Naive B cell (primary cell): ENCODE measurements at regions not wholly inside any gene's neighbourhood (a gene's known extent, or its start where the extent isn't known, plus 50 kb on each side); places are given as distances from the start of the nearest gene placed in this dataset.
A peak's percentile ranks its signal among the peaks of the same experiment; 100 is the strongest.

Source experiments
- ATAC-seq, 2 donors: fragments of 150-1000 bp; cut with Tn5 transposase; 2 replicates each; pipeline ENCODE4 v1.10.0; 2021; ENCODE audit warnings: low read depth in 2 of 2, mild to moderate bottlenecking in 2 of 2, moderate library complexity in 2 of 2
- DNase-seq: peaks from one replicate; pipeline ENCODE4 v3.0.0; 2022
- H3K27ac Mint-ChIP-seq, 6 donors: one replicate each; pipeline ENCODE4 v1.8.0; 2020 to 2022; ENCODE audit warnings: mild to moderate bottlenecking in 6 of 6, mixed read lengths in 6 of 6, moderate library complexity in 5 of 6, inconsistent platforms in 2 of 6
- H3K27me3 Mint-ChIP-seq, 3 donors: one replicate each; pipeline ENCODE4 v1.8.0; 2021 to 2022; ENCODE audit warnings: mixed read lengths in 3 of 3, mild to moderate bottlenecking in 1 of 3
- H3K36me3 Mint-ChIP-seq, 2 donors: one replicate each; pipeline ENCODE4 v1.8.0; 2020 to 2022; ENCODE audit warnings: mixed read lengths in 2 of 2, inconsistent platforms in 1 of 2, mild to moderate bottlenecking in 1 of 2
- H3K4me1 Mint-ChIP-seq, 3 donors: one replicate each; pipeline ENCODE4 v1.8.0; 2020 to 2022; ENCODE audit warnings: mixed read lengths in 3 of 3, inconsistent platforms in 1 of 3, mild to moderate bottlenecking in 1 of 3, moderate library complexity in 1 of 3
- H3K4me3 Mint-ChIP-seq, 8 donors: one replicate each; pipeline ENCODE4 v1.8.0; 2020 to 2022; ENCODE audit warnings: mild to moderate bottlenecking in 8 of 8, mixed read lengths in 8 of 8, moderate library complexity in 8 of 8, inconsistent platforms in 2 of 8
- H3K9me3 Mint-ChIP-seq, 7 donors: one replicate each; pipeline ENCODE4 v1.8.0; 2020 to 2022; ENCODE audit warnings: mixed read lengths in 7 of 7, mild to moderate bottlenecking in 5 of 7, inconsistent platforms in 2 of 7, moderate library complexity in 1 of 7

DNA sequence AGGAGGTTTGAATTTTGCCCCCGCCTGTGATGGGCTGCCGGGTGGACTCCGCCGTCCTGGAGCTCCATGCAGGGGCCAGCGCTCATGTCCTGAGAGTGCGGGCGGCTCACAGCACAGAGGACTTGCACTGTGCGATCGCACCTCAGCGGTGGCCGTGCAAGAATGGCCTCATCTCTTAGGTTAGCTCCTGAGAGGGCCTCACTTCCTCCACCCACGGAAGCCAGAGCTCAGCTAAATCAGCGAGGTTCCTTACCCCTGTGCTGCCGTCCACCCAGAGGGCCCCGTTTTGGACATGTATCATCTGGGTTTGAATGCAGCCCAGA is 72.0 kb upstream of the PCSK6 start:
- Mint-ChIP-seq H3K36me3 (no peaks in the 10 kb centered on the region), H3K9me3 (peaks cover 0 to 4% (median 0%) of the 10 kb centered on the region in 7 donors), H3K27ac (no peak overlapping the region), H3K4me3 (no peak overlapping the region), H3K27me3 (peaks cover 20 to 56% (median 38%) of the 10 kb centered on the region in 3 donors), H3K4me1 (peaks cover 0 to 6% (median 0%) of the 10 kb centered on the region in 3 donors)
- ATAC-seq (no peak), DNase-seq (no peak)

DNA sequence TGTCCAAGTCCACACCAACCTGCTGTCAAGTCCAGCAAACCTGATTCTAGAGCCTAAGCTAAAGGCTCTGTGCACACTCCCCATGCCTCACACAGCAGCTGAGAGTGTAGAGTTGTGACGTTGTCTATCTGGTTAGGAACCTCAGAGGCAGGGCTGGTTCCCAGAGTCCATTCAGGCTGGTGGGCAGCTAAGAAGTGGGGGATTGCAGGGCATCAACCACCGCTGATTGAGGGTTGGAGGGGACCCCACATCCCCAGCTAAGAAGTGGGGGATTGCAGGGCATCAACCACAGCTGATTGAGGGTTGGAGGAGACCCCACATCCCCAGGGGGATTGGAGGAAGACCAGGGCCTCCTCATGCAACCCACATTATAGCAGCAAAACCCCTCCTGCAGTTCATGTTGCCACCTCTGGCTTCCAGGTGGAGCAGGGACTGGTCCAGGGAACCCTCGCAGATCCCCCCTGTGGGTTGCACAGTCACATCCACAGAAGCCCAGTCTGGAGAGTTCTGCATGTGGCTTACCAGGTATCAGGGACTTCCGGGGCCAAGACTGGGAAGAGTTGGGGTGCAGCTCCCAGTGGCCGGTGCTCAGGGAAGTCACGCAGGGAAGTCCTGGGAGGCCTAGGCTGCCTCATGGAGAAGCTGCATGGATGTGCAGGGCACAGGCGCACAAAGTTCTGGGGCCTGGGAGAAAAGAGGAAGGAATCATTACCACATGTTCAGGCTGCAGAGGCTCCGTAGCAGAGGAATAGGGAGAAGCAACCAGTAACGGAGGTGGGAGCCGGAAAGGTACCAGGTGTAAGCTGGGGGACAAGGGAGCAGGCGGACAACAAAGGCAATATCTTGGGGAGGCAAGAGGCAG is 71.4 kb upstream of the PCSK6 start:
- no peak for ATAC-seq
- Mint-ChIP-seq H3K4me3 (no peak overlapping the region), H3K4me1 (peaks cover 0 to 6% (median 0%) of the 10 kb centered on the region in 3 donors), H3K27me3 (peaks cover 23 to 60% (median 38%) of the 10 kb centered on the region in 3 donors), H3K9me3 (peaks cover 0 to 4% (median 0%) of the 10 kb centered on the region in 7 donors), H3K27ac (no peak overlapping the region), H3K36me3 (no peaks in the 10 kb centered on the region)
- no peak for DNase-seq

DNA sequence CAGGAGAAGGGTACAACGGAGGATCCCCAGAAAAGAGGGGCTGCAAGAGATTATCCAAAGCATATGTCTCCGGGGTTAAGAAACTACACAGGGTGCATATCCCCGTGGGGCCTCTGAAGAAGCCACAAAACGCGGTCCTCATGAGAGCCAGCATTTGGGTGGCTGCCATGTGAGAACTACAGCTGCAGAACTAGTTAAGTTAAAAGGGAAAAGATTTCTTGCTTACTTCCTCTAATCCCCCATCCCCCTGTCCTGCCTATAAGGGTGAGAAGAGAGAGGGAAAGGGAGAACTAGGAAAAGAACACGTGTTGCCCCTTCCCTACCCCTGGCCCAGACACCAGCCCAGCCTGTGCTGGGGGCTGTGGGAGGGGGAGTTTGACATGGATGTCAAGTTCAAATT is 70.4 kb upstream of the PCSK6 start:
- H3K4me1 Mint-ChIP-seq = peaks cover 0 to 6% (median 0%) of the 10 kb centered on the region in 3 donors
- no peaks in the 10 kb centered on the region for H3K36me3 Mint-ChIP-seq
- ATAC-seq = no peak
- H3K4me3 Mint-ChIP-seq = no peak overlapping the region
- peaks cover 0 to 4% (median 0%) of the 10 kb centered on the region in 7 donors for H3K9me3 Mint-ChIP-seq
- peaks cover 23 to 57% (median 38%) of the 10 kb centered on the region in 3 donors for H3K27me3 Mint-ChIP-seq
- no peak overlapping the region for H3K27ac Mint-ChIP-seq
- no peak for DNase-seq

DNA sequence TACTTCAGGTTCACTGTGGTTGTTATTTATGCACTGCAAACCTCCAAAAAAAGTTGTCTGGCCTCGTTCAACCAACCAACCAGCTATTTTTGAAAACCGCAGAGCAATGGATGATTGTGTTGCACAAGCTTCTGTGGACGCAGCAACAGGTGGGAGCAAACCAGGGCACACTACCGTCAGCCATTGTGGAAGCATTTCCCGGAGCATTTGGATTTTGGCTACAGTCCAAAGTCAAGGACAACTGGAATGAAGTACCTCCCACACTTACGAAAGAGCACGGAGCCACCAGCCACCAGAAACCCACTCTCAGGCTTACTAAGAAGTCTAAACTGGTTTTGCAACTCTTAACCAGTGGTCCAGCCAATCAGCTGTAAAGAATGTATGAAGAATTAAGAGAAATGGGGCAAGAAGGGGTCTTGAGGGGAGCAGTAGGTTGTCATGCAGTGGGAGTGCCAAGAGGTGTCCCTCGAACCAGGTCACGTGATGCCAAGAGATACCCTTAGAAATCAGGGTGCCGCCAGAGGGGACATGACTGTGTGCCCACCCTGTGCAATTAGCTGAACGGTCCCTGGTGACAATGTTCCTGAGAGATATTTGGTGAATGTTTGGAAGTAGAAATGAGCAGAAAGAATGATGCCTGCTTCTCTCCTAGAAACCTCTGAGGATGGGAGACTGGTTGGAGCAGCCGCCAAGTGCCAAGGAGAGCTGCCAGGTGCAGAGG is 68.9 kb upstream of the PCSK6 start:
- Mint-ChIP-seq H3K4me1 (peaks cover 0 to 6% (median 0%) of the 10 kb centered on the region in 3 donors), H3K36me3 (no peaks in the 10 kb centered on the region), H3K4me3 (no peak overlapping the region), H3K9me3 (peaks cover 0 to 2% (median 0%) of the 10 kb centered on the region in 7 donors), H3K27me3 (peaks cover 18 to 55% (median 24%) of the 10 kb centered on the region in 3 donors), H3K27ac (no peak overlapping the region)
- ATAC-seq (no peak), DNase-seq (no peak)

- peaks cover 0 to 2% (median 0%) of the 10 kb centered on the region in 7 donors for H3K9me3 Mint-ChIP-seq
- H3K4me3 Mint-ChIP-seq = no peak overlapping the region
- H3K27ac Mint-ChIP-seq = no peak overlapping the region
- peaks cover 0 to 6% (median 0%) of the 10 kb centered on the region in 3 donors for H3K4me1 Mint-ChIP-seq
- no peak for ATAC-seq
- DNase-seq = no peak
- no peaks in the 10 kb centered on the region for H3K36me3 Mint-ChIP-seq
- peaks cover 16 to 45% (median 22%) of the 10 kb centered on the region in 3 donors for H3K27me3 Mint-ChIP-seq
Measured at GRCh38 chr15:101556273-101556672, 66.8 kb upstream of the PCSK6 start.

GRCh38 chr15:101554115-101554915 is 64.8 kb upstream of the PCSK6 start:
- DNase-seq (no peak), ATAC-seq (no peak)
- Mint-ChIP-seq H3K27ac (no peak overlapping the region), H3K4me3 (no peak overlapping the region), H3K9me3 (peaks cover 0 to 2% (median 0%) of the 10 kb centered on the region in 7 donors), H3K36me3 (no peaks in the 10 kb centered on the region), H3K27me3 (peaks cover 17 to 37% (median 24%) of the 10 kb centered on the region in 3 donors), H3K4me1 (peaks cover 0 to under 1% (median 0%) of the 10 kb centered on the region in 3 donors)

DNA sequence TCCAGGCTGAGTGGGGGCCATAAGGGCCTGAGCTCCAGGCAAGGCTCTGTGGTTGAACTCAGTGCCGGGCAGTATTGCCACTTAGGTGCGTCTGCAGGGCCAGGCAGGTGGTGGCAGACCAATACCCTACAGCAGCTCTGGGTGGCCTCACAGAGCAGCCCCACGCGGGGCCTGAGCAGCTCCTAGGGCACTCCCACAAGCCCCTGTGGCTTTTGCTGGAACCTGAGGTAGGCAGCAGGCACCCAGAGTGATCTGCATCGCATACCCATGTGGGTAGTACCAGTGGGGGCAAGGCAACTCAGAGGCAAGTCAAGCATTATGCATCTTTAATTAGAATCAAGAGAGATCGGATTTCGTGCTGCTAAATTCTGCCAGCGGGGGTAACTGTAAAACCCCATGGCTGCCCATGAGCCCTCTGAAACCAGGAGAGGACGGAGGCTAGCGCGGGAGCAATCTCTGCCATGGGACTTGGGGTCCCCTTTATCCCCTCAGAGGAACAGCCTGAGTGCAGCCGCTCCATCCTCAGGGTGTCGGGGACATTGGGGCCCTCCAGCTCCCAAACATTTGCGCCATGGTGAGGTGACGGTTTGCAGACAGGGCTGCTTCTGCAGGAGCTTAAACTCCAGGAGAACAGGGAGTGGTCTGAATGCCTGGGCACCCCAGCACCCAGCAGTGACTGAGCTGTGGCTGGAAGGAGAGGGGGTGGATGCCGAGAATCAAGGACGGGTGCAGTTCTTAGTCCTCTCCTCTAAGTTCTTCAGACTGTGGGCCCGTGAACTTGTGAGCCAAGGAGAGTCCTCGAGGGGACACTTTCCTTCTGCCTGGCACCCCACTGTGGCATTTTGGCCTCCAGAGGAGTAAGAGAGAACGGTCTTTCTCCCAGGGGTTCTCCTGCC is 62.4 kb upstream of the PCSK6 start:
- H3K4me3 Mint-ChIP-seq = peak overlapping the region in 1 of 8 donors; percentile 47
- peaks cover 23 to 46% (median 31%) of the 10 kb centered on the region in 3 donors for H3K27me3 Mint-ChIP-seq
- H3K9me3 Mint-ChIP-seq = peaks cover 0 to 13% (median 6%) of the 10 kb centered on the region in 7 donors
- no peak for DNase-seq
- no peaks in the 10 kb centered on the region for H3K4me1 Mint-ChIP-seq
- peaks cover 0 to 8% of the 10 kb centered on the region in 2 donors for H3K36me3 Mint-ChIP-seq
- no peak for ATAC-seq
- no peak overlapping the region for H3K27ac Mint-ChIP-seq

DNA sequence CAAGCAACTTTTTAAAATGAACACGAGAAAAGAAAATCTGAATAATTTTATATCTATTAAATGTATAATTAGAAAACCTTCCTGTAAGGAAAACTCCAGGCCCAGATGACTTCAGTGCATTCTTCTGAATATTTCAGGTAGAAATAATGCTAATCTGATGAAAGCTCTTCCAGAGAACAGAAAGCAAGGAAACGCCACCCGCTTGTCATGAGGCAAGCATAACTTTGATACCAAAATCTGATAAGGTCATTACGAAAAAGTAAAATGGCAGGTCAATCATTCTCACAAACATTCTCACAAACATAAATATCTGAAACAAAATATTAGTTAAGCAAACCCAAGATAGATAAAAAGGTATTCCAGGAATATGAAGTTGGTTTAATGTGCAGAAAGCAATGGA is 60.6 kb upstream of the PCSK6 start:
- H3K4me3 Mint-ChIP-seq = no peak overlapping the region
- peaks cover 0 to 8% of the 10 kb centered on the region in 2 donors for H3K36me3 Mint-ChIP-seq
- H3K9me3 Mint-ChIP-seq = peaks cover 0 to 13% (median 4%) of the 10 kb centered on the region in 7 donors
- ATAC-seq (no peak), DNase-seq (no peak)
- H3K27me3 Mint-ChIP-seq = peaks cover 30 to 47% (median 34%) of the 10 kb centered on the region in 3 donors
- H3K27ac Mint-ChIP-seq = no peak overlapping the region
- H3K4me1 Mint-ChIP-seq = no peaks in the 10 kb centered on the region

GRCh38 chr15:101549647-101550046 is 60.1 kb upstream of the PCSK6 start:
- Mint-ChIP-seq H3K4me3 (no peak overlapping the region), H3K9me3 (peaks cover 0 to 13% (median 4%) of the 10 kb centered on the region in 7 donors), H3K27ac (no peak overlapping the region), H3K36me3 (peaks cover 0 to 8% of the 10 kb centered on the region in 2 donors), H3K27me3 (peaks cover 30 to 47% (median 39%) of the 10 kb centered on the region in 3 donors), H3K4me1 (no peaks in the 10 kb centered on the region)
- no peak for ATAC-seq
- no peak for DNase-seq

DNA sequence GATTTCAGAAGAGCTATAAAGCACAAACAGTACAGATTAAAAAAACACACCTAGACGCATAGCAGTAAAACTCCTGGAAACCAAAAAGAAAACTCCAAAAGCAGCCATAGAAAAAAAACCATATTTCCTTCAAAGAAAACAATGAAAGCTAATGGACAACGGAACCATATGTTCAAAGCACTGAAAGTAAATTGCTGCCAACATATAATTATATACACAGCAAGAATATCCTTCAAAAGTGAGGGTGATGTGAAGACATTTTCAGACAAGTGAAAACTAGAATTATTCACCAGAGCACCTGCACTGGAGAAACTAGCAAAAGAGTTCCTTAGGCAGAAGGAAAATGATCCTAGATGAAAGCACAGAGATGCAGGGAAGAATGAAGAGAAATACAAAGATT is 58.2 kb upstream of the PCSK6 start:
- ATAC-seq (no peak), DNase-seq (no peak)
- Mint-ChIP-seq H3K4me1 (no peaks in the 10 kb centered on the region), H3K36me3 (peaks cover 0 to 8% of the 10 kb centered on the region in 2 donors), H3K27ac (no peak overlapping the region), H3K27me3 (peaks cover 36 to 48% (median 36%) of the 10 kb centered on the region in 3 donors), H3K4me3 (no peak overlapping the region), H3K9me3 (peaks cover 0 to 13% (median 4%) of the 10 kb centered on the region in 7 donors)

GRCh38 chr15:101545548-101546505 is 56.3 kb upstream of the PCSK6 start:
- H3K36me3 Mint-ChIP-seq = peaks cover 0 to 8% of the 10 kb centered on the region in 2 donors
- no peak overlapping the region for H3K4me3 Mint-ChIP-seq
- H3K9me3 Mint-ChIP-seq = peaks cover 0 to 13% (median 4%) of the 10 kb centered on the region in 7 donors
- H3K4me1 Mint-ChIP-seq = no peaks in the 10 kb centered on the region
- ATAC-seq (no peak), DNase-seq (no peak)
- peaks cover 31 to 51% (median 33%) of the 10 kb centered on the region in 3 donors for H3K27me3 Mint-ChIP-seq
- no peak overlapping the region for H3K27ac Mint-ChIP-seq
